IPS-18c (cell line): ENCODE measurements at regions not wholly inside any gene's neighbourhood (a gene's known extent, or its start where the extent isn't known, plus 50 kb on each side); places are given as distances from the start of the nearest gene placed in this dataset.

Source experiments
- H3K4me3 ChIP-seq: 2 replicates; pipeline ENCODE4 v1.7.0; 2013; ENCODE audit warnings: low read depth, mild to moderate bottlenecking, low read length, moderate library complexity; ENCODE audit not compliant: insufficient read depth
- H3K9me3 ChIP-seq: one replicate; pipeline ENCODE4 v1.6.1; 2013; ENCODE audit warnings: mild to moderate bottlenecking, low read length, moderate library complexity; ENCODE audit not compliant: control insufficient read depth, insufficient read depth

- Histone ChIP-seq H3K9me3 (peaks cover 2% of the 10 kb centered on the region), H3K4me3 (no peak overlapping the region)
These were observed 323.7 kb upstream of the CDH11 start for GRCh38 chr16:65445313-65446260.

GRCh38 chr16:65441501-65441900 is 319.6 kb upstream of the CDH11 start:
- Histone ChIP-seq H3K9me3 (no peaks in the 10 kb centered on the region), H3K4me3 (no peak overlapping the region)

GRCh38 chr16:65429504-65430181 is 307.8 kb upstream of the CDH11 start:
- no peaks in the 10 kb centered on the region for H3K9me3 ChIP-seq
- no peak overlapping the region for H3K4me3 ChIP-seq

- Histone ChIP-seq H3K4me3 (no peak overlapping the region), H3K9me3 (no peaks in the 10 kb centered on the region)
These were observed 304.6 kb upstream of the CDH11 start for GRCh38 chr16:65426484-65426883.

- no peak overlapping the region for H3K4me3 ChIP-seq
- no peaks in the 10 kb centered on the region for H3K9me3 ChIP-seq
These were observed 301.1 kb upstream of the CDH11 start for GRCh38 chr16:65422934-65423333.

- Histone ChIP-seq H3K9me3 (no peaks in the 10 kb centered on the region), H3K4me3 (no peak overlapping the region)
These were observed 299.7 kb upstream of the CDH11 start for GRCh38 chr16:65421596-65421995.

GRCh38 chr16:65418435-65418834 is 296.6 kb upstream of the CDH11 start:
- Histone ChIP-seq H3K4me3 (no peak overlapping the region), H3K9me3 (no peaks in the 10 kb centered on the region)

- H3K9me3 ChIP-seq: no peaks in the 10 kb centered on the region
- no peak overlapping the region for H3K4me3 ChIP-seq
These were observed 293.6 kb upstream of the CDH11 start for GRCh38 chr16:65415460-65415859.

GRCh38 chr16:65414284-65414984 is 292.6 kb upstream of the CDH11 start:
- H3K4me3 ChIP-seq: no peak overlapping the region
- H3K9me3 ChIP-seq: no peaks in the 10 kb centered on the region

GRCh38 chr16:65413861-65414260 is 292.0 kb upstream of the CDH11 start:
- no peaks in the 10 kb centered on the region for H3K9me3 ChIP-seq
- H3K4me3 ChIP-seq: no peak overlapping the region

GRCh38 chr16:65410801-65411200 is 288.9 kb upstream of the CDH11 start:
- no peaks in the 10 kb centered on the region for H3K9me3 ChIP-seq
- no peak overlapping the region for H3K4me3 ChIP-seq

- no peaks in the 10 kb centered on the region for H3K9me3 ChIP-seq
- no peak overlapping the region for H3K4me3 ChIP-seq
These were observed 287.6 kb upstream of the CDH11 start for GRCh38 chr16:65409510-65409909.

- H3K9me3 ChIP-seq: no peaks in the 10 kb centered on the region
- H3K4me3 ChIP-seq: no peak overlapping the region
These were observed 285.1 kb upstream of the CDH11 start for GRCh38 chr16:65406933-65407332.

- H3K4me3 ChIP-seq: no peak overlapping the region
- no peaks in the 10 kb centered on the region for H3K9me3 ChIP-seq
These were observed 284.3 kb upstream of the CDH11 start for GRCh38 chr16:65406116-65406515.

- H3K9me3 ChIP-seq: no peaks in the 10 kb centered on the region
- no peak overlapping the region for H3K4me3 ChIP-seq
These were observed 272.4 kb upstream of the CDH11 start for GRCh38 chr16:65394281-65394680.

GRCh38 chr16:65392806-65393565 is 271.1 kb upstream of the CDH11 start:
- no peaks in the 10 kb centered on the region for H3K9me3 ChIP-seq

GRCh38 chr16:65388592-65388991 is 266.7 kb upstream of the CDH11 start:
- Histone ChIP-seq H3K9me3 (no peaks in the 10 kb centered on the region), H3K4me3 (no peak overlapping the region)

More at GRCh38 chr16:65392806-65393565, 271.1 kb upstream of the CDH11 start:
- H3K4me3 ChIP-seq: no peak overlapping the region
